Heart left ventricle (tissue), 13 donors: ENCODE measurements at regions not wholly inside any gene's neighbourhood (a gene's known extent, or its start where the extent isn't known, plus 50 kb on each side); places are given as distances from the start of the nearest gene placed in this dataset.

Source experiments
- CTCF ChIP-seq, 12 donors: fragments of 200-600 bp; sonication (generic) in 4 of 12; IDR thresholded peaks; one replicate each; pipeline versions ENCODE4 v1.5.0 to v1.8.0; 2018 to 2022; ENCODE audit warnings: antibody characterized with exemption in 12 of 12, mild to moderate bottlenecking in 5 of 12
- POLR2A ChIP-seq, 2 donors: fragments of 450-650 bp; IDR thresholded peaks; one replicate each; pipeline ENCODE4 v1.6.1; 2017; ENCODE audit warnings: antibody characterized with exemption in 2 of 2, mild to moderate bottlenecking in 2 of 2, moderate library complexity in 2 of 2
- donor health status: ischemic (EF 13 %, LVEDD 7.1; RV severe dilation, severe dysfunction).
- donor health status: DM: no; HTN: yes; CAD: no.
- donor health status: DM: no; HTN: no; CAD: no.
- donor health status: ischemic (EF 25% LVEDD 6.9; RV normal size, moderate dysfunction).
- donor health status: ischemic (EF 25% LVEDD 5.7; RV mildly dilated, moderate dysfunction).
- donor health status: ischemic (EF 35%, LVEDD 5.7; RV mildly dilated, moderate dysfunction).
- donor health status: nonischemic (EF 11% LVEDD 7.7; RV severe dilation, severe dysfunction).
- donor health status: DM: yes; HTN: yes; CAD: no.
- donor health status: PGD.
- donor health status: ischemic (EF 29% LVEDD 5.4; RV normal size, mild dysfunction).
- donor health status: nonischemic (EF 23%, LVEDD 6.1; RV moderate dilation, normal function).

- TF ChIP-seq CTCF (IDR thresholded peaks at IDR 0.05): no peak
- TF ChIP-seq POLR2A (IDR thresholded peaks at IDR 0.05): no peak
These were observed 190.1 kb upstream of the ITGA1 start for GRCh38 chr5:52597625-52598024.
